HepG2 (cell line): ENCODE measurements at regions not wholly inside any gene's neighbourhood (a gene's known extent, or its start where the extent isn't known, plus 50 kb on each side); places are given as distances from the start of the nearest gene placed in this dataset.

ENCODE experiments used
- DPF2 ChIP-seq: sonication (generic); formaldehyde crosslinking; IDR thresholded peaks from 2 replicates; pipeline ENCODE4 v1.4.0; 2020; ENCODE audit warnings: mild to moderate bottlenecking, low read depth, missing genetic modification reagents, borderline replicate concordance
- HNRNPL ChIP-seq: fragments of 200-400 bp; formaldehyde crosslinking; IDR thresholded peaks from 2 replicates; pipeline ENCODE4 v1.6.1; 2017; ENCODE audit warnings: mild to moderate bottlenecking, low read depth, low read length
- KAT8 ChIP-seq: IDR thresholded peaks from 2 replicates; pipeline ENCODE4 v1.6.1; 2016; ENCODE audit warnings: missing genetic modification reagents, missing compliant biosample characterization
- MATR3 ChIP-seq: sonication (generic); formaldehyde crosslinking; IDR thresholded peaks from 2 replicates; pipeline ENCODE4 v1.4.0; 2020; ENCODE audit warnings: missing genetic modification reagents
- MEIS1 ChIP-seq: sonication (generic); formaldehyde crosslinking; IDR thresholded peaks from 2 replicates; pipeline ENCODE4 v1.9.0; 2021; ENCODE audit warnings: mild to moderate bottlenecking, missing genetic modification reagents, moderate library complexity, borderline replicate concordance
- MEIS2 ChIP-seq: sonication (generic); formaldehyde crosslinking; IDR thresholded peaks from 2 replicates; pipeline ENCODE4 v1.9.0; 2021; ENCODE audit warnings: mild to moderate bottlenecking, missing genetic modification reagents
- TCF7 ChIP-seq: sonication (generic); IDR thresholded peaks from 2 replicates; pipeline ENCODE4 v1.6.1; 2016; ENCODE audit warnings: antibody characterized with exemption, low read depth
- ZNF772 ChIP-seq: sonication (generic); formaldehyde crosslinking; IDR thresholded peaks from 2 replicates; pipeline ENCODE4 v1.5.0; 2020; ENCODE audit warnings: mild to moderate bottlenecking, missing genetic modification reagents
- TF ChIP-seq, protein P1 (sequence below): sonication (generic); formaldehyde crosslinking; IDR thresholded peaks from 2 replicates; pipeline ENCODE4 v1.4.0; 2020; ENCODE audit warnings: missing genetic modification reagents
- TF ChIP-seq, protein P2 (sequence below): sonication (generic); formaldehyde crosslinking; conservative IDR thresholded peaks from 2 replicates; pipeline ENCODE4 v1.4.0; 2020; ENCODE audit warnings: mild to moderate bottlenecking, missing genetic modification reagents, moderate library complexity
- TF ChIP-seq, protein P3 (sequence below): sonication (generic); formaldehyde crosslinking; IDR thresholded peaks from 2 replicates; pipeline ENCODE4 v1.4.0; 2020; ENCODE audit warnings: missing genetic modification reagents

DNA sequence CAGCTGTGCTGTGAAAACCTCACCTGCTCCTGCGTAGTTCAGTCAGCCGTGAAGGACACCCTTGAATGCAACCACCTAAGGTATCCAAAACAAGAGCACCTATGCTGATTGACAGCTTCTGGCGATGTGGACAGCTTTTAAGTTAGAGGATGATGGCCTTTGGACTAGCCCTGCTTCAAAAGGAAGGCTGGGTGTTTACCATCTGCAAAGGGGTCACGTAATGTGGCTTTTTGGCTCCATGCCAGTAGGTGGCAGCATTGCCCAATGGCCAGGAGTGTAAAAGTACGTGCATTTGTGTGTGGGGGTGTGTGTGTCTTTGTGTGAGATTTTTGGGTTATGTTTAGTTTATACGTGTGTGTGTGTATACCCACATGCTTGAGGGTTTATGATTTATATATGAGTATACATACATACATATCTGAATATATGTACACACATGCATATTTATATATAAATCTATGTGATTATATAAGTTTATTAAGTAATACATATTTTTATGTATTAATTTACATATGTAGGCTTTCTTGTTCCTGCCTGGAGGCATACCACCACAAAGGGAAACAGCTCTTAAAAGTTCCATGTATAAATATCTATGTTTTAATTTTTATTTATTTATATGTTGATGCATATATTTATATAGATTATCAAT, 236.3 kb upstream of the ANKRD30A start (continued):
- TF ChIP-seq HNRNPL (no peak), MEIS2 (CRISPR knock-in tag) (peak; percentile 94), TCF7 (peak; percentile 70; the same call in 1 of the 2 replicates), MATR3 (CRISPR knock-in tag) (no peak), MEIS1 (CRISPR knock-in tag) (peak; percentile 99), ZNF772 (CRISPR knock-in tag) (peak; percentile 32; the same call in 1 of the 2 replicates), KAT8 (CRISPR knock-in tag) (peak; percentile 29; the same call in 1 of the 2 replicates), DPF2 (CRISPR knock-in tag) (peak; percentile 58; the same call in 1 of the 2 replicates)
- TF ChIP-seq, protein P1, sequence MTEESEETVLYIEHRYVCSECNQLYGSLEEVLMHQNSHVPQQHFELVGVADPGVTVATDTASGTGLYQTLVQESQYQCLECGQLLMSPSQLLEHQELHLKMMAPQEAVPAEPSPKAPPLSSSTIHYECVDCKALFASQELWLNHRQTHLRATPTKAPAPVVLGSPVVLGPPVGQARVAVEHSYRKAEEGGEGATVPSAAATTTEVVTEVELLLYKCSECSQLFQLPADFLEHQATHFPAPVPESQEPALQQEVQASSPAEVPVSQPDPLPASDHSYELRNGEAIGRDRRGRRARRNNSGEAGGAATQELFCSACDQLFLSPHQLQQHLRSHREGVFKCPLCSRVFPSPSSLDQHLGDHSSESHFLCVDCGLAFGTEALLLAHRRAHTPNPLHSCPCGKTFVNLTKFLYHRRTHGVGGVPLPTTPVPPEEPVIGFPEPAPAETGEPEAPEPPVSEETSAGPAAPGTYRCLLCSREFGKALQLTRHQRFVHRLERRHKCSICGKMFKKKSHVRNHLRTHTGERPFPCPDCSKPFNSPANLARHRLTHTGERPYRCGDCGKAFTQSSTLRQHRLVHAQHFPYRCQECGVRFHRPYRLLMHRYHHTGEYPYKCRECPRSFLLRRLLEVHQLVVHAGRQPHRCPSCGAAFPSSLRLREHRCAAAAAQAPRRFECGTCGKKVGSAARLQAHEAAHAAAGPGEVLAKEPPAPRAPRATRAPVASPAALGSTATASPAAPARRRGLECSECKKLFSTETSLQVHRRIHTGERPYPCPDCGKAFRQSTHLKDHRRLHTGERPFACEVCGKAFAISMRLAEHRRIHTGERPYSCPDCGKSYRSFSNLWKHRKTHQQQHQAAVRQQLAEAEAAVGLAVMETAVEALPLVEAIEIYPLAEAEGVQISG (CRISPR knock-in tag): peak; percentile 83
- TF ChIP-seq, protein P2, sequence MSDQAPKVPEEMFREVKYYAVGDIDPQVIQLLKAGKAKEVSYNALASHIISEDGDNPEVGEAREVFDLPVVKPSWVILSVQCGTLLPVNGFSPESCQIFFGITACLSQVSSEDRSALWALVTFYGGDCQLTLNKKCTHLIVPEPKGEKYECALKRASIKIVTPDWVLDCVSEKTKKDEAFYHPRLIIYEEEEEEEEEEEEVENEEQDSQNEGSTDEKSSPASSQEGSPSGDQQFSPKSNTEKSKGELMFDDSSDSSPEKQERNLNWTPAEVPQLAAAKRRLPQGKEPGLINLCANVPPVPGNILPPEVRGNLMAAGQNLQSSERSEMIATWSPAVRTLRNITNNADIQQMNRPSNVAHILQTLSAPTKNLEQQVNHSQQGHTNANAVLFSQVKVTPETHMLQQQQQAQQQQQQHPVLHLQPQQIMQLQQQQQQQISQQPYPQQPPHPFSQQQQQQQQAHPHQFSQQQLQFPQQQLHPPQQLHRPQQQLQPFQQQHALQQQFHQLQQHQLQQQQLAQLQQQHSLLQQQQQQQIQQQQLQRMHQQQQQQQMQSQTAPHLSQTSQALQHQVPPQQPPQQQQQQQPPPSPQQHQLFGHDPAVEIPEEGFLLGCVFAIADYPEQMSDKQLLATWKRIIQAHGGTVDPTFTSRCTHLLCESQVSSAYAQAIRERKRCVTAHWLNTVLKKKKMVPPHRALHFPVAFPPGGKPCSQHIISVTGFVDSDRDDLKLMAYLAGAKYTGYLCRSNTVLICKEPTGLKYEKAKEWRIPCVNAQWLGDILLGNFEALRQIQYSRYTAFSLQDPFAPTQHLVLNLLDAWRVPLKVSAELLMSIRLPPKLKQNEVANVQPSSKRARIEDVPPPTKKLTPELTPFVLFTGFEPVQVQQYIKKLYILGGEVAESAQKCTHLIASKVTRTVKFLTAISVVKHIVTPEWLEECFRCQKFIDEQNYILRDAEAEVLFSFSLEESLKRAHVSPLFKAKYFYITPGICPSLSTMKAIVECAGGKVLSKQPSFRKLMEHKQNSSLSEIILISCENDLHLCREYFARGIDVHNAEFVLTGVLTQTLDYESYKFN (CRISPR knock-in tag): peak; percentile 82
- TF ChIP-seq, protein P3, sequence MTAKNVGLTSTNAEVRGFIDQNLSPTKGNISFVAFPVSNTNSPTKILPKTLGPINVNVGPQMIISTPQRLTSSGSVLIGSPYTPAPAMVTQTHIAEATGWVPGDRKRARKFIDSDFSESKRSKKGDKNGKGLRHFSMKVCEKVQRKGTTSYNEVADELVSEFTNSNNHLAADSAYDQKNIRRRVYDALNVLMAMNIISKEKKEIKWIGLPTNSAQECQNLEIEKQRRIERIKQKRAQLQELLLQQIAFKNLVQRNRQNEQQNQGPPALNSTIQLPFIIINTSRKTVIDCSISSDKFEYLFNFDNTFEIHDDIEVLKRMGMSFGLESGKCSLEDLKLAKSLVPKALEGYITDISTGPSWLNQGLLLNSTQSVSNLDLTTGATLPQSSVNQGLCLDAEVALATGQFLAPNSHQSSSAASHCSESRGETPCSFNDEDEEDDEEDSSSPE (CRISPR knock-in tag): 0 out of 2 replicates have a peak, but pooled peaks have one; percentile 20
